ENCODE measurements at regions not wholly inside any gene's neighbourhood (a gene's known extent, or its start where the extent isn't known, plus 50 kb on each side); places are given as distances from the start of the nearest gene placed in this dataset.

- peaks cover under 1% of the 10 kb centered on the region for H3K27me3 Mint-ChIP-seq (ENCODE audit: low read depth, unreplicated experiment)
Measured at GRCh38 chr15:98586066-98586465, 62.3 kb upstream of the IGF1R start.

GRCh38 chr15:98592136-98592535, 56.2 kb upstream of the IGF1R start:
- H3K36me3 ChIP-seq (ENCODE audit: insufficient read depth, low read length): no peaks in the 10 kb centered on the region
- H3K79me2 ChIP-seq (ENCODE audit: insufficient read depth, low read length): no peaks in the 10 kb centered on the region
- no peak for DNase-seq (ENCODE audit: low read depth)
- H3K27ac Mint-ChIP-seq (ENCODE audit: unreplicated experiment): no peak overlapping the region
- H3K9me3 Mint-ChIP-seq (ENCODE audit: unreplicated experiment): peaks cover 4% of the 10 kb centered on the region
- peaks cover 24% of the 10 kb centered on the region for H3K27me3 Mint-ChIP-seq (ENCODE audit: low read depth, unreplicated experiment)
- H3K4me3 Mint-ChIP-seq (ENCODE audit: unreplicated experiment): no peak overlapping the region
- H3K9me3 ChIP-seq (ENCODE audit: insufficient read depth, low read depth, low read length): no peaks in the 10 kb centered on the region
- H3K36me3 Mint-ChIP-seq (ENCODE audit: low read depth, unreplicated experiment): no peaks in the 10 kb centered on the region
- no peaks in the 10 kb centered on the region for H4K20me1 ChIP-seq (ENCODE audit: insufficient read depth, low read length)
- no peak overlapping the region for H3K4me2 ChIP-seq (ENCODE audit: low read length)
- H3K9ac ChIP-seq (ENCODE audit: low read length): no peak overlapping the region
- H3K27me3 ChIP-seq (ENCODE audit: insufficient read depth, low read length): peaks cover 2% of the 10 kb centered on the region
- TF ChIP-seq CTCF (IDR thresholded peaks at IDR 0.05; ENCODE audit: insufficient read depth, low read depth, low read length) (no peak), EZH2 (IDR thresholded peaks at IDR 0.05; ENCODE audit: insufficient read depth, low read length) (no peak)
- FAIRE-seq: no peak
- H3K27ac ChIP-seq (ENCODE audit: low read depth, low read length): no peak overlapping the region
- no peak overlapping the region for H3K4me3 ChIP-seq (ENCODE audit: insufficient read depth, low read depth, low read length)
- H2AFZ ChIP-seq (ENCODE audit: low read depth, low read length): no peak overlapping the region
- no peaks in the 10 kb centered on the region for H3K4me1 ChIP-seq (ENCODE audit: insufficient read depth, low read length)
- H3K4me1 Mint-ChIP-seq (ENCODE audit: low read depth, unreplicated experiment): no peaks in the 10 kb centered on the region

More at GRCh38 chr15:98586066-98586465, 62.3 kb upstream of the IGF1R start:
- Histone ChIP-seq H3K4me3 (ENCODE audit: insufficient read depth, low read depth, low read length) (no peak overlapping the region), H3K27ac (ENCODE audit: low read depth, low read length) (no peak overlapping the region), H3K9ac (ENCODE audit: low read length) (no peak overlapping the region), H3K27me3 (ENCODE audit: insufficient read depth, low read length) (peaks cover 29% of the 10 kb centered on the region), H2AFZ (ENCODE audit: low read depth, low read length) (no peak overlapping the region), H3K4me1 (ENCODE audit: insufficient read depth, low read length) (no peaks in the 10 kb centered on the region), H4K20me1 (ENCODE audit: insufficient read depth, low read length) (no peaks in the 10 kb centered on the region), H3K4me2 (ENCODE audit: low read length) (no peak overlapping the region), H3K79me2 (ENCODE audit: insufficient read depth, low read length) (no peaks in the 10 kb centered on the region), H3K9me3 (ENCODE audit: insufficient read depth, low read depth, low read length) (no peaks in the 10 kb centered on the region), H3K36me3 (ENCODE audit: insufficient read depth, low read length) (no peaks in the 10 kb centered on the region)
- Mint-ChIP-seq H3K4me1 (ENCODE audit: low read depth, unreplicated experiment) (peaks cover 3% of the 10 kb centered on the region), H3K9me3 (ENCODE audit: unreplicated experiment) (peaks cover 2% of the 10 kb centered on the region), H3K27ac (ENCODE audit: unreplicated experiment) (no peak overlapping the region), H3K36me3 (ENCODE audit: low read depth, unreplicated experiment) (no peaks in the 10 kb centered on the region), H3K4me3 (ENCODE audit: unreplicated experiment) (no peak overlapping the region)
- no peak for TF ChIP-seq CTCF (IDR thresholded peaks at IDR 0.05; ENCODE audit: insufficient read depth, low read depth, low read length)
- TF ChIP-seq EZH2 (IDR thresholded peaks at IDR 0.05; ENCODE audit: insufficient read depth, low read length): no peak
- FAIRE-seq: no peak
- DNase-seq (ENCODE audit: low read depth): no peak

GRCh38 chr15:98596131-98596530, 52.2 kb upstream of the IGF1R start:
- Histone ChIP-seq H3K27ac (ENCODE audit: low read depth, low read length) (no peak overlapping the region), H3K4me2 (ENCODE audit: low read length) (no peak overlapping the region), H4K20me1 (ENCODE audit: insufficient read depth, low read length) (no peaks in the 10 kb centered on the region), H3K9ac (ENCODE audit: low read length) (no peak overlapping the region), H2AFZ (ENCODE audit: low read depth, low read length) (no peak overlapping the region), H3K27me3 (ENCODE audit: insufficient read depth, low read length) (peaks cover 4% of the 10 kb centered on the region), H3K4me3 (ENCODE audit: insufficient read depth, low read depth, low read length) (no peak overlapping the region), H3K4me1 (ENCODE audit: insufficient read depth, low read length) (peaks cover 5% of the 10 kb centered on the region), H3K9me3 (ENCODE audit: insufficient read depth, low read depth, low read length) (no peaks in the 10 kb centered on the region), H3K36me3 (ENCODE audit: insufficient read depth, low read length) (no peaks in the 10 kb centered on the region), H3K79me2 (ENCODE audit: insufficient read depth, low read length) (no peaks in the 10 kb centered on the region)
- DNase-seq (ENCODE audit: low read depth) (no peak), FAIRE-seq (no peak)
- Mint-ChIP-seq H3K36me3 (ENCODE audit: low read depth, unreplicated experiment) (no peaks in the 10 kb centered on the region), H3K27ac (ENCODE audit: unreplicated experiment) (no peak overlapping the region), H3K4me1 (ENCODE audit: low read depth, unreplicated experiment) (peaks cover 14% of the 10 kb centered on the region), H3K27me3 (ENCODE audit: low read depth, unreplicated experiment) (peaks cover 39% of the 10 kb centered on the region), H3K4me3 (ENCODE audit: unreplicated experiment) (no peak overlapping the region), H3K9me3 (ENCODE audit: unreplicated experiment) (peaks cover 1% of the 10 kb centered on the region)
- TF ChIP-seq EZH2 (IDR thresholded peaks at IDR 0.05; ENCODE audit: insufficient read depth, low read length): no peak
- TF ChIP-seq CTCF (IDR thresholded peaks at IDR 0.05; ENCODE audit: insufficient read depth, low read depth, low read length): no peak
